Right renal cortex interstitium (tissue), 3 donors: ENCODE measurements at regions not wholly inside any gene's neighbourhood (a gene's known extent, or its start where the extent isn't known, plus 50 kb on each side); places are given as distances from the start of the nearest gene placed in this dataset.
"Not testable (repeated sequence)": the region's sequence is repeated elsewhere in the genome, so short reads cannot be mapped to it uniquely, and the experiment has no call there.

ENCODE experiments used
- DNase-seq, 3 donors: peaks; one replicate each; pipeline ENCODE4 v3.0.0-alpha.2; 2013; ENCODE audit warnings: low read depth in 3 of 3, low spot score in 2 of 3

GRCh38 chr4:9110700-9111099 is 59.5 kb upstream of the FAM90A26 start:
- not testable (repeated sequence) for DNase-seq

GRCh38 chr4:9103148-9103524 is 67.1 kb upstream of the FAM90A26 start:
- DNase-seq = not testable (repeated sequence)

- peak in 1 of 3 donors; percentile 10 for DNase-seq
Observed at GRCh38 chr4:9102471-9103147, 67.6 kb upstream of the FAM90A26 start.

GRCh38 chr4:9096330-9096729 is 73.9 kb upstream of the FAM90A26 start:
- not testable (repeated sequence) for DNase-seq

GRCh38 chr4:9078796-9079195 is 91.4 kb upstream of the FAM90A26 start:
- not testable (repeated sequence) for DNase-seq

- not testable (repeated sequence) for DNase-seq
Observed at GRCh38 chr4:9076974-9077373, 93.2 kb upstream of the FAM90A26 start.

- not testable (repeated sequence) for DNase-seq
Observed at GRCh38 chr4:9076486-9076885, 93.7 kb upstream of the FAM90A26 start.

- not testable (repeated sequence) for DNase-seq
Observed at GRCh38 chr4:9073371-9073770, 96.8 kb upstream of the FAM90A26 start.

- not testable (repeated sequence) for DNase-seq
Observed at GRCh38 chr4:9072521-9073220, 97.5 kb upstream of the FAM90A26 start.

- not testable (repeated sequence) for DNase-seq
Observed at GRCh38 chr4:9067923-9068322, 102.3 kb upstream of the FAM90A26 start.

- not testable (repeated sequence) for DNase-seq
Observed at GRCh38 chr4:9063612-9064011, 106.6 kb upstream of the FAM90A26 start.

GRCh38 chr4:9024866-9025265 is 145.3 kb upstream of the FAM90A26 start:
- not testable (repeated sequence) for DNase-seq

- not testable (repeated sequence) for DNase-seq
Observed at GRCh38 chr4:9009792-9010191, 138.2 kb upstream of the HMX1 start.

GRCh38 chr4:9008407-9008806 is 136.8 kb upstream of the HMX1 start:
- DNase-seq = not testable (repeated sequence)

GRCh38 chr4:9001153-9001552 is 129.5 kb upstream of the HMX1 start:
- DNase-seq = not testable (repeated sequence)

- peak; percentile 25 to 33 (median 26) for DNase-seq
Observed at GRCh38 chr4:9000505-9001001, 128.9 kb upstream of the HMX1 start.

GRCh38 chr4:8992981-8993380 is 121.3 kb upstream of the HMX1 start:
- not testable (repeated sequence) for DNase-seq

- not testable (repeated sequence) for DNase-seq
Observed at GRCh38 chr4:8991449-8991848, 119.8 kb upstream of the HMX1 start.

- not testable (repeated sequence) for DNase-seq
Observed at GRCh38 chr4:8990341-8990740, 118.7 kb upstream of the HMX1 start.

GRCh38 chr4:8985786-8986185 is 114.1 kb upstream of the HMX1 start:
- DNase-seq = not testable (repeated sequence)

GRCh38 chr4:8984641-8985040 is 113.0 kb upstream of the HMX1 start:
- not testable (repeated sequence) for DNase-seq

GRCh38 chr4:8983921-8984320 is 112.3 kb upstream of the HMX1 start:
- not testable (repeated sequence) for DNase-seq
